GM12874 (cell line): ENCODE measurements at regions not wholly inside any gene's neighbourhood (a gene's known extent, or its start where the extent isn't known, plus 50 kb on each side); places are given as distances from the start of the nearest gene placed in this dataset.

Experiments
- CTCF ChIP-seq: IDR thresholded peaks from 2 replicates; pipeline ENCODE4 v1.5.1; 2011; ENCODE audit warnings: low read depth, mild to moderate bottlenecking, control low read depth, low read length, moderate library complexity; ENCODE audit not compliant: insufficient read depth

- TF ChIP-seq CTCF, result no peak
Measured at GRCh38 chr10:71049994-71050393, 161.6 kb upstream of the PCBD1 start.

- no peak for TF ChIP-seq CTCF
Measured at GRCh38 chr10:71052076-71052660, 160.2 kb upstream of the UNC5B start.

GRCh38 chr10:71052708-71053107 is 159.7 kb upstream of the UNC5B start:
- TF ChIP-seq CTCF, result no peak

GRCh38 chr10:71053169-71053895 is 159.0 kb upstream of the UNC5B start:
- TF ChIP-seq CTCF, result no peak

- TF ChIP-seq CTCF, result no peak
Measured at GRCh38 chr10:71058308-71058707, 154.1 kb upstream of the UNC5B start.

GRCh38 chr10:71059054-71059818 is 153.1 kb upstream of the UNC5B start:
- no peak for TF ChIP-seq CTCF

GRCh38 chr10:71059943-71060342 is 152.4 kb upstream of the UNC5B start:
- TF ChIP-seq CTCF, result no peak
